NCI-H1417 (cell line): ENCODE measurements at regions not wholly inside any gene's neighbourhood (a gene's known extent, or its start where the extent isn't known, plus 50 kb on each side); places are given as distances from the start of the nearest gene placed in this dataset.
"Not testable (repeated sequence)": the region's sequence is repeated elsewhere in the genome, so short reads cannot be mapped to it uniquely, and the experiment has no call there.

Experiments
- DNase-seq, 3 experiments: peaks; one replicate each; lab custom pipeline; 2025; lab: John Stamatoyannopoulos, UW

DNA sequence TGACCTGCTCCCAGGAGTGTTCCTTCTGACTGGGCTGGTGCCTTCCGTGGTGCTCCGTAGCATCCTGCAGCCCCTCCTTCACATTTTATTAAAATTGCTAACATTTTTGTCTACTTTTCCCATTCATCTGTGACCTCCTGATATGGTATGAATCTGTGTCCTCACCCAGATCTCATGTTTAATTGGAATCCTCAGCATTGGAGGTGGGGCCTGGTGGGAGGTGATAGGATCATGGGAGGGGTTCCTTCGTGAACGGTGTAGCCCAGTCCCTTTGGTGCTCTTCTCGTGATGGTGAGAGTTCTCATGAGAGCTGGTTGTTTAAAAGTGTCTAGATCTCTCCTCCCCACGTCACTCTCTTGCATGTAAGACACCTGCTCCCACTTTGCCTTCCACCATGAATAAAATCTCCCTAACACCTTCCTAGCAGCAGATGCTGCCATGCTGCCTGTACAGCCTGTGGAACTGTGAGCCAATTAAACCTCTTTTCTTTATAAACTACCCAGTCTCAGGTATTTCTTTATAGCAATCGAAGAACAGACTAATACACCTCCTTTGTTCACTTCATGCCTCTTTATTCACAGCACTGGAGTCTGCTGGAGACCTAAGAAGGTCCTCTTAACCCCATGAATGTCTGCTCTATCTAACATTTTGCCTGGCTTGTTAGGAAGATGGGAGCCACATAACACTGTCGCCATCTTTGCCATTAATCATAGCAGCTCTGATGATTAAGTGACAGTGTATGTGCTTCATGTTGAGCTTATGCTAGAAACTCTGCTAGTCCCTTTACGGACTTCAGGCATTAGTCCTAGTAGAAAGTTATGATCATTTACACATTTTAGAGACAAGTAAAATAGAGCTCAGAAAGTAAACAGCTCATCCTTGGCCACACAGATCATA, 377.7 kb upstream of the MAF start:
- DNase-seq = no peak

DNA sequence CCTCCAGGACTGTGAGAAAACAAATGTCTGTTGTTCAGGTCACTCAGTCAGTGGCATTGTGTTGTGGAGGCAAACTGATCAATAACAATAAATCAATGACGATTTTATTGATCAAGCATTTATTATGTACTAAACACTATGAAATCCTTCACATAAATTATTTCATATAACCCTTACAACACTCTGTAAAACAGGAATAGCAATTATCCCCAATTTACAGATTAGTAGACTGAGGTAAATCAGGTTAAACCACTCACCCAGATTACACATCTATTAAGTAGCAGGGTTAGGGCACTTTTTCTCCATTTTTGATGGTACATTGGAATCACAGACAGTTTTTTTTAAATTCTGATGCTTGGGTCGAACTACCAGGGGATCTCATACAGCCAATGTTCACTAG, 372.8 kb upstream of the MAF start:
- DNase-seq = no peak

- no peak for DNase-seq
Observed at GRCh38 chr16:79972053-79972704, 371.6 kb upstream of the MAF start.

- DNase-seq = no peak
Observed at GRCh38 chr16:79971237-79971572, 370.7 kb upstream of the MAF start.

- DNase-seq = peak in 1 of 3 experiments; percentile 4
Observed at GRCh38 chr16:79970551-79971236, 370.2 kb upstream of the MAF start.

DNA sequence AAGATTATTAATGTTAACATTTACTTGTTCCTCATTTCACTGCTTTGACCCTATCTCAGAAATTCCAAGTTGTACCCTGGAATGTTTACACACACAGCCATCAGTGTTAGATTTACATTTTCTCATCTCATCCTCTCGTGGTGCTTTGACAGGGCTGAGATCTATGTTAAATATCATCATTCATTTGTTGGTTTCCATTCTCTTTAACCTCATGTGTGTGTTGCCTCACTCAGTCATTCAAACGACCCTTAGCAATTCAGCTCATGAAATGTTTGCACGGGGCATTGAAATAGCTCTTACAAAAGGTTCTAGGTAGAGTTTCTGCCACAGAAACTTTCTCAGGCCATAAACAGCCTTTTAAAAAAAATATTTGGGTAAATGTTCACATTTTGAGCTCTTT, 369.6 kb upstream of the MAF start:
- DNase-seq = no peak

DNA sequence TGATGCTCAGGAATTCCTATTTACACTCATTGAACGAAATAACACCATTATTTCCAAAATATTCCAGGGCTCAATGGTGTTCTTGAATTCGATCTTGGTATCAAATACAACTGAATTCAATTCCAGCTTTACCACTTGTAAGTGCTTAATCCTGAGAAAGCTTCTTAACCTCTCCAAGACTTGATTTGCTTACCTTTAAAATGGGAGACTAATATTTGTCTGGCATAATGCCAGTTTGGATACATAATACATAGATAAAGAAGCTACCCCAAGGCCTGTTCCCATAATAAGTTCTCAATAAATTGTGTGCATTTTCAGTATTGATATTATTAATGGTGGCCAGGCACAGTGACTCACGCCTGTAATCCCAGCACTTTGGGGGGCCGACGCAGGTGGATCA, 368.9 kb upstream of the MAF start:
- DNase-seq = no peak

GRCh38 chr16:79966226-79966625, 365.7 kb upstream of the MAF start:
- DNase-seq = no peak

GRCh38 chr16:79965718-79966117, 365.2 kb upstream of the MAF start:
- no peak for DNase-seq

- DNase-seq = no peak
Observed at GRCh38 chr16:79964104-79964503, 363.6 kb upstream of the MAF start.

DNA sequence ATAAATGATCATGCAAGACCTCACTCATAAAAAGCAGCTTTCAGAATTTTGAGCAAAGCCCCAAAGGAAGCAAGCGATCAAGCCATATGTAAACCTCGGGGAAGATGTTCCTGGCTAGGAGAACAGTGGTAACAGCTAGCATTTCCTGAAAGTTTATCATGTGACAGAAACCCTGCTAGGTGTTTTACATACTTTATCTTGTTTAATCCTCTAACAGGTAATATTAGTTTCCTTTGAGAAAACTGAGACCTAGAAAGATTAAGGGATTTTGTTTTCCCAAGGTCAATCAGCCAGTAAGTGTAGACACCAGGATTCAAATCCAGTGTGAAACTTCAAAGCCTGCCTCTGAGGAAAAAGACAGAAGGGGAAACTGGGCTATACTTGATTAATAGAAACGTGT, 362.4 kb upstream of the MAF start:
- no peak for DNase-seq

DNA sequence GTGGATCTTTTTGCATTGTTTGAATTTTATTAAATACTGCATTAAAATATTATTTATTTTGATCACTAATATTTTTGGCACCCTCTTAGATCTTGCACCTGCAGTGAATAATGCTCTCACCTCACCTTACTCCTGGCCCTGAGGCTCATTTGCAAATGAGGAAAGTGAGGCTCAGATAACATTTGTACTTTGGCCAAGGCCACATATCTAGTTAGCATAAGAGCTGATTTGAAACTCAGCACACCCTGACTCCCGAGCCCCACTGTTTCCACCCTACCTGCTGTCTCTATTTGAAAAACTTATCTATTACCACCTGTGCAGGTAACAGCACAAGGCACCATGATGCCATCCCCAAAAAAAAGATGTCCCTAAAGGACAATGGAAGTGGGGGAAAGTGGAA, 358.7 kb upstream of the MAF start:
- DNase-seq = no peak

GRCh38 chr16:79954921-79955705, 354.6 kb upstream of the MAF start:
- DNase-seq = no peak

DNA sequence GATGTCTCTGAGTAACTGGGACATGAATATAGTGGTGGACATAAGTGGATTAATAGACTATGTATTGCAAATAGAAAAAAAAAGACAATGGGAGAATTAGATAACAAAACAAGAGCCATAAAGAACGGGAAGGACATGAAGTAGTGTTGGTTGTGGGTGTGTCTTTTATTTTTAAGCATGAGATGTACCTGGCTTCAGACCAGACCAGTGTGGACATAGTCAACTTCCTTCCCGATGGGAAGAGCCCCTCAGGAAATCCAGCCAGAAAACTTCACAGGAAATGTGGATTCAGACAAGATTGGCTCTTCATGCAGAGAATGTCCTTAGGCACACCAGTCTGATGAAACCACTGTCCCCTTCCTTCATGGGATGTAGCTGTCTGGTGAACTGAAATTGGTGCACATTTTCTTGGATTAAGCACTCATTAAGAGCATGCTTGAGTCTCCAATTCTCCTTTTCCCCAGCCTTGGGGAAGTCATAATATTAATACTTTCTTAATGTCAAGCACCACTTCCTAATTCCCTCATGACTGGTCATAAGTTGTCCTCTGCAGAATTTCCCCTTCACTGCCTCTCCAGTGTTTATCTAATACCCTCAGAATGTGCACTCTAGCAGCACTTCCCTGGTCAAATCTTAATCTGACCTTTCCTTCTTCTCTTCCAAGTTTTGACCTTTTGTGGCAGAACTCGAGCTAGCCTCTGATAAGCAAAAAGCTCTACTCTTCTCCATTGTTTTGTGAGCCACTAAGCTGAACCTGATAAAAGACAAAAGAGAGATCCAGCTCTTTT, 350.6 kb upstream of the MAF start:
- no peak for DNase-seq

- no peak for DNase-seq
Observed at GRCh38 chr16:79949417-79949816, 348.9 kb upstream of the MAF start.

DNA sequence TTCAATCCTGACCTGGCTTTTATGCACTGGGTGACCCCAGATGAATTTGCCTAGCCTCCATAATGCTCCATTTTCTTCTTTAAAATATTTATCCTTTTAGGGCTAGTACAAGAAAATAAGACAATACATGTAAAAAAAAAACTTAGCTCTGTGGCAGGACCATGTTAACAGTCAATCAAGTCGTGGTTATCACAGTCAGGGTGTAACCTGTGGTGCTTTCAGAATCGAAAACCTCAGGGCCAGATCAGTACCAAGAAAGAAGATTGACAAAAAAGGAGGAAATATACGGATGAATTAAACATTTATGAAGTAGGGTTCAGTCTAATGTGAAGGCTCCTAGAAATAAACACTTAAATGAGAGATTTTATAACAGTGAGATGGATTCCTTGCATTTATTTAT, 347.2 kb upstream of the MAF start:
- DNase-seq = no peak

DNA sequence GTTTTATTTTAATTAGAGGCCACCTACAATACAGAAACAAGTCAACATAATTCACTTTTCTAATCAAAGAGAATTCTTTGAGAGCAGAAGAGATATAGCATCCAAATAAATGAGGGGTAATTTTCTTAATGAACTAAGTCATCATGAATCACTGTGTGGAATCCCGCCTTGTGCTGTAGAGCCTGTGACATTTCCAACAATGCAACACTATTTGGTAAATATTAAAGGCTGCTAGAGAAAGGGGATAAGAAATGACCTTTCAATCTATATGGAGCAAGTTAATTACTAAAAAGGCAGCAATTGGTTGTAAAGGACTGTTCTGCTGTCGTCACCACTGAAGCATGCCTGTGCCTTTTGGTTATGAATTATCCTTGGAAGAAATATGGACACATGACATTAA, 345.7 kb upstream of the MAF start:
- no peak for DNase-seq

GRCh38 chr16:79943736-79944135, 343.2 kb upstream of the MAF start:
- DNase-seq = no peak

GRCh38 chr16:79938575-79938974, 338.0 kb upstream of the MAF start:
- no peak for DNase-seq

- DNase-seq = not testable (repeated sequence)
Observed at GRCh38 chr16:79937671-79938070, 337.1 kb upstream of the MAF start.

DNA sequence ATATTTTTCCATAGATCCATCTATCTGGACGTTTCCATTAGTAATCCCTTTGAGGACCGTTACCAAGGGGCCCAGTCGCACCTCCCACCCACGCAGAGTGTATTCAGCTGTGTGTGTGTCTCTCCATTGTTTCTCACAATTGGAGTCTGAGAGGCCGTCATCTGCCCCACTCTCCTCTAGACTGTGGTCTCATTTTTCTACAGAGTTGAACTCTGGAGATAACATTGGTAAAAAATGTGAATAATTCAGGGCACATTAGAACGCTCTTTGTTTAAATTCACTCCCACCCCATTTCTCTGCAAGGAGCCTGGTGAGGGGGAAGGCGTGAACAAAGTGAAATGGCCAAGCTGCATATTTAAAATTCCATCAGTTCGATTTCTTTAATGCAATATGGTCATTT, 333.1 kb upstream of the MAF start:
- no peak for DNase-seq

- DNase-seq = no peak
Observed at GRCh38 chr16:79932572-79932971, 332.0 kb upstream of the MAF start.
